Lung microvascular endothelial cell (primary cell): ENCODE measurements at regions not wholly inside any gene's neighbourhood (a gene's known extent, or its start where the extent isn't known, plus 50 kb on each side); places are given as distances from the start of the nearest gene placed in this dataset.
A peak's percentile ranks its signal among the peaks of the same experiment; 100 is the strongest.
"Not testable (repeated sequence)": the region's sequence is repeated elsewhere in the genome, so short reads cannot be mapped to it uniquely, and the experiment has no call there.

Experiments used
- DNase-seq, 2 donors: peaks; one replicate each; pipeline versions ENCODE4 v3.0.0 to v3.0.0-alpha.2; 2010; ENCODE audit warnings: low read depth in 2 of 2

DNA sequence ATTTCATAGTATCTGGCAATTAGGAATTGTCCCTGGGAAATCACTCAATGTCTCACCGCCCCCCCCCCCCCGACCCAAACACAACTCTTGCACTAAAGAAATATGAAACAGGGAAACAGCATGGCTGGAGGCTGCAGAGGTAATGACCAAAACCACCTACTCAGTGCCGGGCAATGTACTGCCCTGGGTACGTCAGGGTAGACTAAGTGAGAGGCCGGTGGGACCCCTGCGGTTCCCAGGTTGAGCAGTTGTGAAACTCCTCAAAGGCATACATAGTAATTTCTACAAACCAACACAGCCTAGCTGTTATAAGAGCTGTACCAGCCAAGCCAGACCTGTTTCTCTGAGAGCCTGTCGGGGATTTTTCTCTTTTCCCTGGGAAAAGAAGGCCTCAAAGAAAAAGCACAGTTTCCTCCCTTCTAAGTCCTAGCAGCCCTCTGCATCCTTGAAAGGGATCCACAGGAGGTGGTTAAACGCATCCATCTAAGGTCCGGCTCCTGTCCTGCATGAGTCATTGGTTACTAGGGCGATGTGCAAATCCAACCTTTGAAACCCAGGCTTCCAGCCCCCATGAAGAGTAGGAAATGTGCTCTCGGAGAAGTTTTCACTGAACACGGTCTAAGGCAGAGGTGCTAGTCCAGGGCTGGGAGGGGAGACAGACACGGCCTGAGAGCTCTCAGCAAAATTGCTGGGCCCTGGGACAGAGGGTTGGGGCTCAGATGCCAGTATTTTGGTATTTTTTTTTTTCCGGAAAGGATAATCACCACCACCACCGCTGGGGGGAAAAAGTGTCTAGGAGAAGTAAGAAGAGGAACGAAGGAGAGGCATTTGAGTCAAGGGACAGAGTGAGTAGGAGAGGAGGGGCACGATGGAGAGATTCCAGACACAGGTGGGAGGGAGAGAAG, 172.8 kb downstream of the ATP6V0E2 start:
- DNase-seq, result not testable (repeated sequence)

GRCh38 chr7:150047329-150047728, 173.6 kb downstream of the ATP6V0E2 start:
- not testable (repeated sequence) for DNase-seq

- DNase-seq, result not testable (repeated sequence)
These were observed 174.0 kb downstream of the ATP6V0E2 start for GRCh38 chr7:150047772-150048171.

DNA sequence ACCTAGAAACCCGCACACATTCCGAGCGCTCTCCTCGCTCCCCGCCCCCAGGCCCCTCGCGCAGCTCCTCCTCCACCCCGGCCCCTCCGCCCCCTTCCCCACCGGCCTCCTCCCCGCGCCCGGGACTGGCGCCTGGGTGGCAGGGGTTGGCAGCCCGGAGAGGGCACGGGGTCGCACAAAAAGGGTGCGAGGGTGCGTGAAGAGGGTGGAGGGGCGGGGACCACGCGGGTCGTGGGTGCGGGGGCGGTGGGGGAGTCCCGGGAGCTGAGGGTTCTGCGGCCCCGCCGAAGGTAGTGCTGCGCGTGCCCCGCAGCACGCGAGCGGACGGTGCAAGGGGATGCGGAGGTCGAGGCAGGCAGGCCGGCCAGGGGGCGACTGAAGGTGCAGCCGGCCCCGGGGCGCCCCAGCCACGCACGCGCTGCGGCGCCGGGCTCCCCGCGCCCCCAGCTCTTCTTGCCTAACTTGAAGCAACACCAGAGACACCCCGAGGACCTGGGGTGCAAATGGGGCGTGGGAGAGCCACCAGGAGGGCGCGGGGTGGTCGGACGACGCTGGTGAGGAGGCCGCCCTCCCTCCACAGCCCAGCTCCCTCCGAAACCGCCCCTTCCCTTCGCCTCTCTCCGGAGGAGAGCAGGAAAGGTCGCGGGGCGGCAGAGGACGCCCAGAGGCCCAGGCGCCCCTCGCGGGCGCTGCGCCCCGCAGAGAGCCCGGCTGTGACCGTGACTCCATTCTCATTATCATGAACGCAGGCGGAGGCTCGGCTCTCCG, 174.7 kb downstream of the ATP6V0E2 start:
- DNase-seq, result not testable (repeated sequence)

- DNase-seq, result peak in 1 of 2 donors; percentile 0
These were observed 175.4 kb downstream of the ATP6V0E2 start for GRCh38 chr7:150049012-150049655.

GRCh38 chr7:150053396-150053795, 179.6 kb downstream of the ATP6V0E2 start:
- not testable (repeated sequence) for DNase-seq

DNA sequence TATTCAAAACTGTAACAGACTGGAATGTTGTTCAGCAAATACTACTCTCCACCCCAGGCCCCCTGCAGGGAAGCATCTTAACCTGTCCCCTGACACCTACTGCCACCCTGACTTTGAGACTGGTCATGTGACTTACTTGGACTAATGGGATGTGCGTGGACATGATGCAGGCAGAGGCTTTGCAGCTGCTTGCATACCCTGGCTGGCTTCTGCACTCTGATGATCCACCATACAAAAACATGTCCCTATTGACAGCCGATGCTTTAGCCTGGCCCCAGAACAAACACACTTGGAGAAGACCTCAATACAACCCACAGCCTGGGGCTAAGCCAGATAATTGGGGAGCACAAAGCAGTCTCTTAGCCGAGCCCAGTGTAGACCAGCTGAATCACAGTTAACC, 180.5 kb downstream of the ATP6V0E2 start:
- not testable (repeated sequence) for DNase-seq

- DNase-seq, result not testable (repeated sequence)
These were observed 186.8 kb downstream of the ATP6V0E2 start for GRCh38 chr7:150060259-150061221.

DNA sequence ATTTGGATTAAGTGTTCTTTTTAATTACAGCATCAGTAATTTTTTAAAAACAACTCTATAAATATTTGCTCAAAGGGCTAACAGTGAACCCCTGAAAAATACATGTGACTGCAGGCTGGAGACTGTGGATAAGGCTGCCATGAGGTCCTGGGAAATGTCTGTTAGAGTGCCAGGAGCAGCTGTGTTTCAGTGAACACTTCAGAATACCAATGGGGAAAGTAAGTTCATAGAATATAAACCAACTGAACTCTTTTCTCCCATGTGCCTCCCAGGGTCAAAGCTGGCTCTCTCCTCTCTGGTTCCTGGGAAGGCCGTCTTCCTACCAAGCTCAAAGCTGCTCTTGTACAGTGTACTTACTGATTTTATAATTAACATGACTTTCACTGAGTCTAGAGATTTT, 189.4 kb downstream of the ATP6V0E2 start:
- DNase-seq, result not testable (repeated sequence)

- DNase-seq, result not testable (repeated sequence)
These were observed 196.0 kb downstream of the ATP6V0E2 start for GRCh38 chr7:150069555-150070313.

- DNase-seq, result not testable (repeated sequence)
These were observed 203.8 kb downstream of the ATP6V0E2 start for GRCh38 chr7:150077543-150077942.

DNA sequence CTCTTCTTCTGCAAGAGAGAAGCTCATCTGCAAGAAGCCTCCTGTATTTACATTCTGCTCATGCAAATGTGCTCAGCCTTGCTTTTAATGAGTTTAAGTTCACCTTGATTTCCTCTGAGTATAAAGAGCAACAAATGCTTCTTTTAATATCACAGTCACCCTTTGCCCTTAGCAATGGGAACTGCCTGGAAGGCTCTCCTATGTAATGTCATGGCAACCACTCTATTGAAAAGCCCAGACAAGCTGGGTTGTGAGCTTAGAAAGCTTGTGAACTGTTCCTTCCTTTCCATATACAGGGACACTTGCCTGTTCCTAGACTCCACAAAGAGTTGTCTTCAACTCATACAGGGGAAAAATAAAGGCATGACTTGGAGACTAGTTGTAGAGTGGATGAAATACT, 208.1 kb downstream of the ATP6V0E2 start:
- not testable (repeated sequence) for DNase-seq

- DNase-seq, result not testable (repeated sequence)
These were observed 211.0 kb downstream of the ATP6V0E2 start for GRCh38 chr7:150084724-150085123.

DNA sequence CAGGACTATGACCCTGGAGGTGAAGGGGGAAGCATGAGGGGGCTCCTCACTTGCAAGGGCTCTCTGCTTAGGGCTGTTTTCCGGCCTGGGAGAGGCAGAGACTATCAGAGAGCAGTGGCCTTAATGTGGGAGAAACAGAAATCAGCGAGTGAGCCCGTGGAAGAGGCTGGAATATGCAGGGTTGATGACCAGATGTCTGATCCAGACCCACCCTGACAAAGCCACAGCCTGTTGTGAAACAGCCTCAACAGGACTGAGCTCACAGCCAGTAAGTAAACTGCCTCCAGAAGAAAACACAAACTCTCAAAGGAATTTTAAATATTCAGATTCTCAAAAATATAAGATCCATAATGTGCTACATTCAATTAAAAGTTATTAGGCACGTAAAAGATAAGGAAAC, 213.7 kb downstream of the ATP6V0E2 start:
- not testable (repeated sequence) for DNase-seq

DNA sequence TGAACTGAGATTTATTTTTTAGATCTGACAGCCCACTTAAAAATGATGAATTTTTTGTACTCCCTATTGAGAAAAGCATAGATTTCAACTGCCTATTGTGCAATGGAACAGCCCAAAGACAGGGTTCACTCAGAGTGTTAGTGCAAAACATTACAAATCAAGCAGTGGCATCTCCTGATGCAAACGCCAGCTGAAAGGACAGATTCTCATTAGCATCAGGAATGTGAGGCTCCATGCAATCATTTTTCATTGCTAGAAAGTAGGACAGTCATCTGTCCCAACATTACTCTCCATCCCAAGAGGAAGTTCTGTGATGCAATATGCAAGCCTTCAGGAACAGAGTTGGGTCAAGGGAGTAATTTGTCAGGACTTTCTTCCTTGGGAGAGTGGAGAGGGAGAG, 215.4 kb downstream of the ATP6V0E2 start:
- DNase-seq, result not testable (repeated sequence)

- DNase-seq, result not testable (repeated sequence)
These were observed 217.0 kb downstream of the ATP6V0E2 start for GRCh38 chr7:150090776-150091175.

DNA sequence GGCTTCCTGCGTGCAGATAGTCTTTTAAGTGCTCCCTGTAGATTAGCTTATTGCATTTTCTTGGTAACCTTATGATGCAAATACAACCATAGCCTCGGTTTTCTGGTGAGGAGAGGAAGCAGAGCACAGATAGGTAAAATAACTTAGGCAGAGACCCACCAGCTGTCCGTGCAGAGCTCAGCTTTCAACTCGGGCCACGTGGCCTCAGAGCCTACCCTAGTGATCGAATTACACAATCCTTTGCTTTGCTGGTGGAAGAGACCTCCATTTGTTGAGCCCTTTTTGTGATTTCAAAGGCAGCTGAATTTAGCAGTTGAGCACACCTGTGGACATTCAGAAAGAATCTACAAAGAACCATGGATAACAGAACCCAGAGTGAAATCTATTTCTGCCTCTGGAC, 220.1 kb downstream of the ATP6V0E2 start:
- not testable (repeated sequence) for DNase-seq

GRCh38 chr7:150096213-150096994, 222.6 kb downstream of the ATP6V0E2 start:
- not testable (repeated sequence) for DNase-seq

DNA sequence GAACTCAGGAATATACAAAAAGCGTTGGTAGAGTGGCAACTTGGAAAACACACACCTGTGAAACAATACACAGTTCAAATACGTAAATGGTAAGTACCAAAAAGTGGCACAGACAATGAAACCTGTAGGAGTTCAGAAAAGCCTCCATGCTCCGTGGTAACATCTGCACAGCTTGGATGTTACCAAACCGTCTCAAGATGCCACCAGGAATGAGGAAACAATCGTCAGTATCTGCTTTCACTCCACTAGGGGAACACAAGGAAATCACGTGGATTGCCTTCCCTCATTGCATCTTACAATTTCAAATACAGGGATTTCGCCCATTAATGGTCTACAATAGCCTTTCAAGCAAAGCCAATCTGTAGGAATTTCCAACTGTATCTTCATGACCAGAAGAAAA, 224.6 kb upstream of the LRRC61 start:
- DNase-seq, result not testable (repeated sequence)
